IPS-18a (cell line): ENCODE measurements at regions not wholly inside any gene's neighbourhood (a gene's known extent, or its start where the extent isn't known, plus 50 kb on each side); places are given as distances from the start of the nearest gene placed in this dataset.

Source experiments
- H3K27ac ChIP-seq: one replicate; pipeline ENCODE4 v1.5.1; 2013; ENCODE audit warnings: low read length
- H3K27me3 ChIP-seq: one replicate; pipeline ENCODE4 v1.6.1; 2013; ENCODE audit warnings: mild to moderate bottlenecking, low read length; ENCODE audit not compliant: control insufficient read depth, insufficient read depth
- H3K36me3 ChIP-seq: one replicate; pipeline ENCODE4 v1.6.1; 2013; ENCODE audit warnings: low read depth, low read length; ENCODE audit not compliant: control insufficient read depth
- H3K4me1 ChIP-seq: one replicate; pipeline ENCODE4 v1.6.1; 2013; ENCODE audit warnings: low read depth, low read length; ENCODE audit not compliant: control insufficient read depth
- H3K4me3 ChIP-seq: one replicate; pipeline ENCODE4 v1.5.1; 2013; ENCODE audit warnings: low read length
- H3K9ac ChIP-seq: one replicate; pipeline ENCODE4 v1.6.1; 2013; ENCODE audit warnings: mild to moderate bottlenecking, low read length, moderate library complexity
- H3K9me3 ChIP-seq: one replicate; pipeline ENCODE4 v1.6.1; 2013; ENCODE audit warnings: low read depth, low read length; ENCODE audit not compliant: control insufficient read depth

GRCh38 chr14:86491743-86492142, 961.8 kb downstream of the FLRT2 start:
- H3K27ac ChIP-seq, result no peak overlapping the region
- H3K36me3 ChIP-seq, result no peaks in the 10 kb centered on the region
- no peaks in the 10 kb centered on the region for H3K4me1 ChIP-seq
- no peaks in the 10 kb centered on the region for H3K9me3 ChIP-seq
- H3K4me3 ChIP-seq, result no peak overlapping the region
- H3K9ac ChIP-seq, result no peak overlapping the region
- H3K27me3 ChIP-seq, result no peaks in the 10 kb centered on the region

GRCh38 chr14:86481104-86481503, 951.2 kb downstream of the FLRT2 start:
- Histone ChIP-seq H3K9me3 (no peaks in the 10 kb centered on the region), H3K27ac (no peak overlapping the region), H3K36me3 (no peaks in the 10 kb centered on the region), H3K4me3 (no peak overlapping the region), H3K9ac (no peak overlapping the region), H3K4me1 (no peaks in the 10 kb centered on the region), H3K27me3 (no peaks in the 10 kb centered on the region)

GRCh38 chr14:86464341-86464740, 934.4 kb downstream of the FLRT2 start:
- Histone ChIP-seq H3K4me1 (no peaks in the 10 kb centered on the region), H3K36me3 (no peaks in the 10 kb centered on the region), H3K4me3 (no peak overlapping the region), H3K27me3 (no peaks in the 10 kb centered on the region), H3K9ac (no peak overlapping the region), H3K27ac (no peak overlapping the region), H3K9me3 (no peaks in the 10 kb centered on the region)

- no peaks in the 10 kb centered on the region for H3K36me3 ChIP-seq
- no peak overlapping the region for H3K4me3 ChIP-seq
- H3K9me3 ChIP-seq, result no peaks in the 10 kb centered on the region
- H3K27ac ChIP-seq, result no peak overlapping the region
- no peaks in the 10 kb centered on the region for H3K27me3 ChIP-seq
- H3K9ac ChIP-seq, result no peak overlapping the region
- no peaks in the 10 kb centered on the region for H3K4me1 ChIP-seq
Measured at GRCh38 chr14:86462193-86462753, 932.3 kb downstream of the FLRT2 start.

- H3K9ac ChIP-seq, result no peak overlapping the region
- no peaks in the 10 kb centered on the region for H3K36me3 ChIP-seq
- H3K27me3 ChIP-seq, result no peaks in the 10 kb centered on the region
- no peak overlapping the region for H3K27ac ChIP-seq
- no peaks in the 10 kb centered on the region for H3K4me1 ChIP-seq
- H3K4me3 ChIP-seq, result no peak overlapping the region
- H3K9me3 ChIP-seq, result no peaks in the 10 kb centered on the region
Measured at GRCh38 chr14:86457481-86458135, 927.7 kb downstream of the FLRT2 start.

- H3K9ac ChIP-seq, result no peak overlapping the region
Measured at GRCh38 chr14:86450085-86450484, 920.1 kb downstream of the FLRT2 start.

GRCh38 chr14:86442135-86442534, 912.2 kb downstream of the FLRT2 start:
- Histone ChIP-seq H3K27ac (no peak overlapping the region), H3K36me3 (no peaks in the 10 kb centered on the region)

More at GRCh38 chr14:86450085-86450484, 920.1 kb downstream of the FLRT2 start:
- Histone ChIP-seq H3K36me3 (no peaks in the 10 kb centered on the region), H3K27ac (no peak overlapping the region), H3K4me3 (no peak overlapping the region), H3K9me3 (no peaks in the 10 kb centered on the region), H3K27me3 (no peaks in the 10 kb centered on the region), H3K4me1 (no peaks in the 10 kb centered on the region)

GRCh38 chr14:86430853-86431252, 900.9 kb downstream of the FLRT2 start:
- no peaks in the 10 kb centered on the region for H3K4me1 ChIP-seq
- no peaks in the 10 kb centered on the region for H3K9me3 ChIP-seq
- H3K36me3 ChIP-seq, result no peaks in the 10 kb centered on the region
- no peak overlapping the region for H3K4me3 ChIP-seq
- H3K27ac ChIP-seq, result no peak overlapping the region
- no peak overlapping the region for H3K9ac ChIP-seq
- H3K27me3 ChIP-seq, result no peaks in the 10 kb centered on the region

More at GRCh38 chr14:86442135-86442534, 912.2 kb downstream of the FLRT2 start:
- Histone ChIP-seq H3K9ac (no peak overlapping the region), H3K27me3 (no peaks in the 10 kb centered on the region), H3K4me3 (no peak overlapping the region), H3K4me1 (no peaks in the 10 kb centered on the region), H3K9me3 (no peaks in the 10 kb centered on the region)

- no peaks in the 10 kb centered on the region for H3K4me1 ChIP-seq
- no peak overlapping the region for H3K4me3 ChIP-seq
- no peaks in the 10 kb centered on the region for H3K27me3 ChIP-seq
- H3K36me3 ChIP-seq, result no peaks in the 10 kb centered on the region
- H3K27ac ChIP-seq, result no peak overlapping the region
- H3K9ac ChIP-seq, result no peak overlapping the region
- no peaks in the 10 kb centered on the region for H3K9me3 ChIP-seq
Measured at GRCh38 chr14:86423214-86423613, 893.3 kb downstream of the FLRT2 start.

GRCh38 chr14:86420131-86420530, 890.2 kb downstream of the FLRT2 start:
- H3K9me3 ChIP-seq, result no peaks in the 10 kb centered on the region
- H3K4me3 ChIP-seq, result no peak overlapping the region

GRCh38 chr14:86414146-86414545, 884.2 kb downstream of the FLRT2 start:
- H3K4me1 ChIP-seq, result no peaks in the 10 kb centered on the region
- H3K9ac ChIP-seq, result no peak overlapping the region
- no peak overlapping the region for H3K4me3 ChIP-seq
- H3K36me3 ChIP-seq, result no peaks in the 10 kb centered on the region
- no peaks in the 10 kb centered on the region for H3K9me3 ChIP-seq
- H3K27me3 ChIP-seq, result no peaks in the 10 kb centered on the region
- H3K27ac ChIP-seq, result no peak overlapping the region

More at GRCh38 chr14:86420131-86420530, 890.2 kb downstream of the FLRT2 start:
- Histone ChIP-seq H3K27ac (no peak overlapping the region), H3K9ac (no peak overlapping the region), H3K36me3 (no peaks in the 10 kb centered on the region), H3K27me3 (no peaks in the 10 kb centered on the region), H3K4me1 (no peaks in the 10 kb centered on the region)

GRCh38 chr14:86404989-86405649, 875.2 kb downstream of the FLRT2 start:
- H3K27ac ChIP-seq, result no peak overlapping the region
- no peak overlapping the region for H3K9ac ChIP-seq
- H3K27me3 ChIP-seq, result no peaks in the 10 kb centered on the region
- no peak overlapping the region for H3K4me3 ChIP-seq
- H3K36me3 ChIP-seq, result no peaks in the 10 kb centered on the region
- H3K9me3 ChIP-seq, result no peaks in the 10 kb centered on the region
- no peaks in the 10 kb centered on the region for H3K4me1 ChIP-seq
